ENCODE measurements at regions not wholly inside any gene's neighbourhood (a gene's known extent, or its start where the extent isn't known, plus 50 kb on each side); places are given as distances from the start of the nearest gene placed in this dataset.

DNA sequence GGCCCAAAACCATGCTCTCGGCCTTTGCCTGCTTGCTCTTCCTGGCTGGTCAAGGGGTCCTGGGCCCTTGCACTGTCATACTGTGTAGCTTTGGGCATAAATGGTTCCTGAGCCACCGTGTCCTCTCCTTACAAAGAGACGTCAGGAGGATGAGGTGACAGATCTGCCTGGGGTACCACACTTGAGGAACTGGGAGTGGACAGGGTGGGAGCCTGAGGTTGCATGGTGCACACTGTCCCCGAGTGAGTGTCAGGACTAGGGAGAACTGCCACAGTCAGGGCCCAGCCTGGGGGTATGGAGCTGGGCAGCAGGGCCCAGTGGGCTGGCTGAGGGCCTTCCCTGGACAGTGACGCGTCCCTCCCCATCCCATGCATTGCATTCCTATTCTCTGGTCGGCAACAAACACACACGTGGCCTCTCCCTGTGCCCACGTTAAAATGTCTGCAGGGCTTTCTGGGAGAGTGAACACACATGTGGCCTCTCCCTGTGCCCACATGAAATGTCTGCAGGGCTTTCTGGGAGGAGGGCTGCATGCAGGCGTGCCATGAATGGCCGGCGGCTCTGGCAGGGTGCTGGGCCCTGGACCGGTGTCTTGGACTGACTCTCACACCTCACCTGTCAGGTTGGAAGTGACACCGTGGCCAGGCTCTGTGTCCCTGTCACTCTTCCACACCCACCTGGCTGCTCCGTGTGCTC is 122.1 kb upstream of the COL5A1 start:
- Histone ChIP-seq H3K27ac (ENCODE audit: low read depth, low read length) (no peak overlapping the region), H2BK12ac (ENCODE audit: low read depth, low read length) (no peak overlapping the region), H3K23me2 (ENCODE audit: low read depth, low read length) (no peaks in the 10 kb centered on the region), H2BK5ac (ENCODE audit: low read depth, low read length) (no peak overlapping the region), H4K91ac (replicated peaks; ENCODE audit: insufficient read length, low read length) (no peak overlapping the region), H2BK20ac (ENCODE audit: low read length) (no peak overlapping the region), H3K4me1 (replicated peaks in 1 of 4; ENCODE audit: control insufficient read depth in 3 of 4, insufficient read depth in 4 of 4, low read length in 3 of 4) (peaks cover 0 to 2% (median 0%) of the 10 kb centered on the region in 4 experiments; a peak in 1 of 7 replicates), H2AFZ (ENCODE audit: low read length) (no peak overlapping the region), H3K56ac (replicated peaks; ENCODE audit: insufficient read length, low read depth, low read length) (no peak overlapping the region), H3K18ac (ENCODE audit: extremely low read depth, low read length) (no peak overlapping the region), H3K14ac (ENCODE audit: insufficient read length) (no peak overlapping the region), H3K79me1 (ENCODE audit: low read depth, low read length) (no peaks in the 10 kb centered on the region), H2AK5ac (ENCODE audit: low read depth, low read length) (no peak overlapping the region), H3K4ac (replicated peaks; ENCODE audit: insufficient read length, low read depth, low read length) (no peak overlapping the region), H3K9ac (replicated peaks in 1 of 4; ENCODE audit: extremely low read depth in 1 of 4, low read depth in 3 of 4, low read length in 3 of 4) (no peak overlapping the region), H3K9me3 (ENCODE audit: insufficient read depth in 2 of 2, low read depth in 1 of 2, low read length in 1 of 2) (peaks cover 0 to 3% of the 10 kb centered on the region in 2 experiments; a peak in 2 of 4 replicates), H3K27me3 (replicated peaks in 1 of 4; ENCODE audit: control insufficient read depth in 3 of 4, extremely low read depth in 1 of 4, insufficient read depth in 3 of 4, low read length in 3 of 4) (no peaks in the 10 kb centered on the region), H2BK15ac (ENCODE audit: low read length) (no peak overlapping the region), H2BK120ac (replicated peaks; ENCODE audit: low read depth, low read length) (no peak overlapping the region), H4K5ac (ENCODE audit: insufficient read length, low read depth, low read length) (no peak overlapping the region), H3K23ac (ENCODE audit: insufficient read length) (no peak overlapping the region), H4K8ac (ENCODE audit: extremely low read depth, insufficient read depth, low read length) (no peak overlapping the region), H3K36me3 (ENCODE audit: control insufficient read depth in 2 of 4, insufficient read depth in 4 of 4, low read length in 3 of 4) (no peaks in the 10 kb centered on the region), H3K79me2 (ENCODE audit: control insufficient read depth in 1 of 2, insufficient read depth in 2 of 2, low read length in 2 of 2) (no peaks in the 10 kb centered on the region), H4K20me1 (replicated peaks in 1 of 2; ENCODE audit: control insufficient read depth in 1 of 2, insufficient read depth in 2 of 2, low read length in 2 of 2) (no peaks in the 10 kb centered on the region), H3K4me3 (ENCODE audit: extremely low read depth in 1 of 4, insufficient read depth in 2 of 4, low read depth in 3 of 4, low read length in 4 of 4) (no peak overlapping the region), H3K4me2 (ENCODE audit: insufficient read depth in 1 of 2, low read depth in 2 of 2, low read length in 2 of 2) (no peak overlapping the region)
- FAIRE-seq (no peak), DNase-seq (ENCODE audit: low read depth in 1 of 2, low spot score in 2 of 2) (no peak)
- CTCF ChIA-PET (ENCODE audit: partially characterized antibody), result interaction anchor here (0.5 kb wide), 1 partner anchor 1804 kb away, joined by 3 read pairs; no protein-coding TSS in a partner anchor
- POLR2A ChIA-PET (ENCODE audit: partially characterized antibody), result no interaction called here
- 91% methylated on average over 12 of the region's 15 CpGs; no CpG with 5 or more reads in 1 of the 2 experiments for WGBS, 2 experiments (ENCODE audit: extremely low coverage in 1 of 2, insufficient coverage in 1 of 2, insufficient read length in 1 of 2, insufficient replicate concordance in 2 of 2, low coverage in 1 of 2, low lambda C conversion rate in 2 of 2, missing lambda C conversion rate in 1 of 2)
- TF ChIP-seq RXRA (IDR thresholded peaks at IDR 0.05; ENCODE audit: insufficient read depth, low read depth, low read length), result no peak
- TF ChIP-seq RNF2 (IDR thresholded peaks at IDR 0.05; ENCODE audit: borderline replicate concordance, low read depth, low read length, missing control alignments, poor library complexity, severe bottlenecking), result no peak
- no peak for TF ChIP-seq RAD21 (IDR thresholded peaks at IDR 0.05 in 1 of 2, conservative IDR thresholded peaks at IDR 0.05 in 1 of 2; ENCODE audit: low read depth in 2 of 2, low read length in 2 of 2)
- TF ChIP-seq EP300 (IDR thresholded peaks at IDR 0.05; ENCODE audit: borderline replicate concordance in 1 of 2, low read depth in 2 of 2, low read length in 2 of 2), result no peak
- no peak for TF ChIP-seq SIN3A (conservative IDR thresholded peaks at IDR 0.05 in 1 of 2, IDR thresholded peaks at IDR 0.05 in 1 of 2; ENCODE audit: low read depth in 1 of 2, low read length in 2 of 2)
- no peak for TF ChIP-seq SAP30 (IDR thresholded peaks at IDR 0.05; ENCODE audit: insufficient read depth, insufficient replicate concordance, low read length)
- TF ChIP-seq PHF8 (conservative IDR thresholded peaks at IDR 0.05; ENCODE audit: low read depth, low read length), result no peak
- no peak for TF ChIP-seq FOSL1 (IDR thresholded peaks at IDR 0.05; ENCODE audit: insufficient read depth, low read depth, low read length)
- no peak for TF ChIP-seq POU5F1 (IDR thresholded peaks at IDR 0.05; ENCODE audit: low read depth, low read length)
- TF ChIP-seq, protein P1, sequence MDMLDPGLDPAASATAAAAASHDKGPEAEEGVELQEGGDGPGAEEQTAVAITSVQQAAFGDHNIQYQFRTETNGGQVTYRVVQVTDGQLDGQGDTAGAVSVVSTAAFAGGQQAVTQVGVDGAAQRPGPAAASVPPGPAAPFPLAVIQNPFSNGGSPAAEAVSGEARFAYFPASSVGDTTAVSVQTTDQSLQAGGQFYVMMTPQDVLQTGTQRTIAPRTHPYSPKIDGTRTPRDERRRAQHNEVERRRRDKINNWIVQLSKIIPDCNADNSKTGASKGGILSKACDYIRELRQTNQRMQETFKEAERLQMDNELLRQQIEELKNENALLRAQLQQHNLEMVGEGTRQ (IDR thresholded peaks at IDR 0.05; ENCODE audit: low read length), result no peak
